HCT116 (cell line): ENCODE measurements at regions not wholly inside any gene's neighbourhood (a gene's known extent, or its start where the extent isn't known, plus 50 kb on each side); places are given as distances from the start of the nearest gene placed in this dataset.

Experiments used
- ATAC-seq: fragments of 200-7000 bp; cut with Tn5 transposase; 2 replicates; pipeline ENCODE4 v1.9.1; 2020; ENCODE audit warnings: mild to moderate bottlenecking, moderate library complexity
- BruUV-seq: library from RNA; stranded (reverse); fragments of 400-500 nt; replicated peaks from 2 replicates; lab custom pipeline; 2021; lab: Mats Ljungman, UMichigan
- CTCF ChIA-PET: fragments of 300-600 bp; sonication (Branson Sonifier 250); formaldehyde crosslinking; loops from one replicate; lab custom pipeline; 2021; ENCODE audit warnings: antibody characterized with exemption; lab: Charles Lee
- POLR2A ChIA-PET: fragments of 300-600, 350-600 bp; sonication (Branson Sonifier 250); formaldehyde crosslinking; loops from one replicate; lab custom pipeline; 2021; ENCODE audit warnings: antibody characterized with exemption; lab: Charles Lee
- RAD21 ChIA-PET, 2 experiments: fragments of 300-600 bp; sonication (Branson Sonifier 250); formaldehyde crosslinking; loops; one replicate each; lab custom pipeline; 2023; ENCODE audit warnings: low total read pairs in 2 of 2; ENCODE audit not compliant: uncharacterized antibody in 2 of 2, unreplicated experiment in 2 of 2, low non-redundant PET in 1 of 2; lab: Charles Lee
- DNase-seq: peaks from one replicate; pipeline ENCODE4 v3.0.0-alpha.2; 2010; ENCODE audit warnings: low read depth, low spot score
- H2AFZ ChIP-seq: fragments of 200-600 bp; shearing (Covaris generic), sonication (generic); 2 replicates; pipeline ENCODE4 v1.6.1; 2017; ENCODE audit warnings: low read depth, mixed run types, mixed read lengths, antibody characterized with exemption, low read length; ENCODE audit not compliant: poor library complexity, severe bottlenecking
- H3K27ac ChIP-seq: 2 replicates; pipeline ENCODE4 v1.5.1; 2012; ENCODE audit warnings: low read depth, low read length
- H3K27me3 ChIP-seq: fragments of 200-600 bp; sonication (generic); 2 replicates; pipeline ENCODE4 v1.6.1; 2016; ENCODE audit warnings: mixed run types, low read length, mixed read lengths; ENCODE audit not compliant: insufficient read depth
- H3K36me3 ChIP-seq, 2 experiments: fragments of 200-500 bp in 1 of 2; fragments of 200-600 bp in 1 of 2; sonication (Bioruptor generic) in 1 of 2; sonication (generic) in 1 of 2; 2 replicates each; pipeline versions ENCODE4 v1.5.1 to v1.6.1; 2014 to 2016; ENCODE audit warnings: low read length in 2 of 2, inconsistent platforms in 1 of 2, mixed read lengths in 1 of 2, mixed run types in 1 of 2; ENCODE audit not compliant: insufficient read depth in 2 of 2, control insufficient read depth in 1 of 2
- H3K4me1 ChIP-seq, 2 experiments: fragments of 200-600 bp in 1 of 2; sonication (generic) in 1 of 2; 2 replicates each; pipeline versions ENCODE4 v1.5.1 to v1.6.1; 2012 to 2017; ENCODE audit warnings: low read length in 2 of 2, inconsistent platforms in 1 of 2, mild to moderate bottlenecking in 1 of 2, mixed read lengths in 1 of 2, mixed run types in 1 of 2, moderate library complexity in 1 of 2; ENCODE audit not compliant: insufficient read depth in 2 of 2, control insufficient read depth in 1 of 2
- H3K4me2 ChIP-seq: fragments of 200-600 bp; sonication (generic); 2 replicates; pipeline ENCODE4 v1.6.1; 2017; ENCODE audit warnings: mixed run types, low read length, mixed read lengths
- H3K4me3 ChIP-seq, 2 experiments: fragments of 200-600 bp in 1 of 2; sonication (generic) in 1 of 2; replicated peaks in 1 of 2; 2 replicates each; pipeline ENCODE4 v1.5.1; 2011 to 2016; ENCODE audit warnings: low read length in 2 of 2, control low read depth in 1 of 2, low read depth in 1 of 2, mild to moderate bottlenecking in 1 of 2, mixed read lengths in 1 of 2, mixed run types in 1 of 2
- H3K79me2 ChIP-seq: fragments of 200-600 bp; sonication (generic); 2 replicates; pipeline ENCODE4 v1.6.1; 2017; ENCODE audit warnings: mild to moderate bottlenecking, mixed run types, low read length, moderate library complexity, mixed read lengths; ENCODE audit not compliant: insufficient read depth
- H3K9ac ChIP-seq: fragments of 200-600 bp; sonication (generic); 2 replicates; pipeline ENCODE4 v1.6.1; 2016; ENCODE audit warnings: low read length, mixed read lengths
- H3K9me2 ChIP-seq: fragments of 200-600 bp; sonication (generic), shearing (Covaris generic); 2 replicates; pipeline ENCODE4 v1.6.1; 2017; ENCODE audit warnings: mixed run types, mild to moderate bottlenecking, moderate library complexity; ENCODE audit not compliant: insufficient read depth
- H3K9me3 ChIP-seq, 2 experiments: fragments of 200-500 bp in 1 of 2; fragments of 200-600 bp in 1 of 2; sonication (Bioruptor generic) in 1 of 2; sonication (generic) in 1 of 2; 2 replicates each; pipeline ENCODE4 v1.6.1; 2014 to 2017; ENCODE audit warnings: low read length in 2 of 2, mixed read lengths in 2 of 2, inconsistent platforms in 1 of 2, low read depth in 1 of 2, mild to moderate bottlenecking in 1 of 2, mixed run types in 1 of 2, moderate library complexity in 1 of 2; ENCODE audit not compliant: control insufficient read depth in 1 of 2, insufficient read depth in 1 of 2
- H4K20me1 ChIP-seq: fragments of 200-600 bp; sonication (generic), shearing (Covaris generic); 2 replicates; pipeline ENCODE4 v1.6.1; 2017; ENCODE audit warnings: mixed run types, mild to moderate bottlenecking, moderate library complexity; ENCODE audit not compliant: insufficient read depth
- EZH2 ChIP-seq: fragments of 200-600 bp; sonication (generic); IDR thresholded peaks from 2 replicates; pipeline ENCODE4 v1.6.1; 2017; ENCODE audit warnings: antibody characterized with exemption, mixed run types
- POLR2A ChIP-seq: IDR thresholded peaks from 2 replicates; pipeline ENCODE4 v1.7.0; 2011; ENCODE audit warnings: borderline replicate concordance; ENCODE audit not compliant: insufficient read depth, insufficient read length; ENCODE audit errors: extremely low read depth
- SIN3A ChIP-seq: IDR thresholded peaks from 2 replicates; pipeline ENCODE4 v1.6.1; 2012; ENCODE audit warnings: low read depth
- SP1 ChIP-seq: IDR thresholded peaks from 2 replicates; pipeline ENCODE4 v1.6.1; 2012; ENCODE audit warnings: low read depth
- ZNF274 ChIP-seq: fragments of 200-500 bp; sonication (Bioruptor generic); IDR thresholded peaks from 2 replicates; pipeline ENCODE4 v1.6.1; 2014; ENCODE audit warnings: mild to moderate bottlenecking, low read depth, low read length, inconsistent platforms
- intact Hi-C: fragments of 100-400 bp; cut with micrococcal nuclease; formaldehyde crosslinking; loops from 2 replicates; pipeline ENCODE4 v1.10.0; 2022
- TF ChIP-seq, protein P1 (sequence below): IDR thresholded peaks from 2 replicates; pipeline ENCODE4 v1.6.1; 2012; ENCODE audit warnings: low read depth

DNA sequence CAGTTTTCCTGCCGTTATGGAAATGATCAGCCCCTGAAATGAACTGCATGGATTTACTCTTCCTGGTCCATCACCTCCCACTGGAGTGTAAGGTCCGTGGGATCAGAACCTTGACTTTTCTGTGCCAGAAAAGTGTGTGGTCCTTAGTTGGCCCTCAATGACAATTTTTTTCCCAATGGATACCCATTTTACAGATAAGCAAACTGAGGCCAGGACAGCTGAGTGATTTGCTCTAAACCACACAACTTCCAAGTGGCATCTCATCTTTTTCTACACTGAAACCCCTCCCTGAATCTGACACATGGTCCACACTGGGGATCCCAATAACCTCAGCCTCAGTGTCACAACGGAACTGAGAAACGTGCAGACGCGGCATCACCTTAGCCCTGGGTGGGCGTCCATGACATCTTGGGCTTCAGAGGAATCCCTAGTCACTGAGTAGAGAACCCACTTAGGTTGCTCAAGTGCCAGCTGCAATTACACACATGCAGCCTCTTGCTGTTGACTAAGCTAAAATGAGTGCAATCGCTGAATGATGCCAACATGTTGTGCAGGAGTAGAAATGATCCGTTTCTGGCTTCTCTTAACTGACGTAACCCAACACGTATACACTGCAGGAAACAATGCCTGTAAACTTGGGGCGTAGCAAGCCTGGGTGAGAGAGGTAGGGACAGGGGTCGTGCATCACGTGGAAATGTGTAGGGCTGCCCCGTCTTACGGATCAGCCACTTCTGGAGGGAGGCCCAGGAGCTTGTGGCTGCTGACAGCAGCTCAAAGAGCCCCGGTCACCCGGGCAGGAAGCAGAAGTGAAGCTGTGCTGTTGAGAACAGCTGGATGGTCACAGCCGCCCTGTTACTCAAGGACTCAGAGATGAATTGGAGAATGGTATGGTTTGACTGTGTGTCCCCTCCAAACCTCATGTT, 136.3 kb downstream of the SHANK2 start (continued):
- TF ChIP-seq, protein P1, sequence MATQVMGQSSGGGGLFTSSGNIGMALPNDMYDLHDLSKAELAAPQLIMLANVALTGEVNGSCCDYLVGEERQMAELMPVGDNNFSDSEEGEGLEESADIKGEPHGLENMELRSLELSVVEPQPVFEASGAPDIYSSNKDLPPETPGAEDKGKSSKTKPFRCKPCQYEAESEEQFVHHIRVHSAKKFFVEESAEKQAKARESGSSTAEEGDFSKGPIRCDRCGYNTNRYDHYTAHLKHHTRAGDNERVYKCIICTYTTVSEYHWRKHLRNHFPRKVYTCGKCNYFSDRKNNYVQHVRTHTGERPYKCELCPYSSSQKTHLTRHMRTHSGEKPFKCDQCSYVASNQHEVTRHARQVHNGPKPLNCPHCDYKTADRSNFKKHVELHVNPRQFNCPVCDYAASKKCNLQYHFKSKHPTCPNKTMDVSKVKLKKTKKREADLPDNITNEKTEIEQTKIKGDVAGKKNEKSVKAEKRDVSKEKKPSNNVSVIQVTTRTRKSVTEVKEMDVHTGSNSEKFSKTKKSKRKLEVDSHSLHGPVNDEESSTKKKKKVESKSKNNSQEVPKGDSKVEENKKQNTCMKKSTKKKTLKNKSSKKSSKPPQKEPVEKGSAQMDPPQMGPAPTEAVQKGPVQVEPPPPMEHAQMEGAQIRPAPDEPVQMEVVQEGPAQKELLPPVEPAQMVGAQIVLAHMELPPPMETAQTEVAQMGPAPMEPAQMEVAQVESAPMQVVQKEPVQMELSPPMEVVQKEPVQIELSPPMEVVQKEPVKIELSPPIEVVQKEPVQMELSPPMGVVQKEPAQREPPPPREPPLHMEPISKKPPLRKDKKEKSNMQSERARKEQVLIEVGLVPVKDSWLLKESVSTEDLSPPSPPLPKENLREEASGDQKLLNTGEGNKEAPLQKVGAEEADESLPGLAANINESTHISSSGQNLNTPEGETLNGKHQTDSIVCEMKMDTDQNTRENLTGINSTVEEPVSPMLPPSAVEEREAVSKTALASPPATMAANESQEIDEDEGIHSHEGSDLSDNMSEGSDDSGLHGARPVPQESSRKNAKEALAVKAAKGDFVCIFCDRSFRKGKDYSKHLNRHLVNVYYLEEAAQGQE = no peak
- TF ChIP-seq SIN3A = no peak
- TF ChIP-seq ZNF274 = no peak
- TF ChIP-seq SP1 = no peak
- TF ChIP-seq POLR2A = no peak

DNA sequence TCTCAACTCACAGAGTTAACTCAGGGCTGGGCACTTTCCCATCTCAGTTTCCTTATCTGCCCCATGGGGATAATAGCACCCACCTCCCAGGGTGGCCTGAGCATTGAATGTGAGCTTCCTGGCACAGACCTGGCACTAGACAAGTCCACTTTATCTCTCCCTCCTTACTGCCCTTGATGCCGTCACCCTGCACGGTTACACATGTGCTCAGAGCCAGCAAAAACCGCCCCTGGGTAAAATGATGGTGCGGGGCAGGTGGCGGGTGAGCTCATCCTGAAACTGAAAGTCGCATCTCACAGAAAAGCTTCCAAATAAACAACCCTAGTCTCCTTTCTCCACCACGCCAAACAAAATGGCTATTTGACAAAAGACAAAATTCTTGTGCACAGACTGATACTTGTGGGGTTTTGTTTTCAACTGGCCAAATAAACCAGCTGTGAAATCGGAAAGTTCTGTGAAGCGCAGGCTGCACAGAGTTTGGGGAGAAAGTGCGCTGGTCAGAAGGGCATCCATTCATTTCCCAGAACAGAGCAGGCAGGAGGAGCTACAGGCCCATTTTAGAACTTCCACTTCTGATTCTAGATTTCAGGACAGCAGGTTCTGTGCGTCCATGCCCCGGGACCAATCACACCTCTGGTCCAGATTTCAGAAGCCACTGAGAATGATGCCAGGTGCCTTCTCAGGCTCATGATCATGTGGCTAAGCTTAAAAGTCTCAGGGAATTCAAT, 138.1 kb downstream of the SHANK2 start:
- Histone ChIP-seq H3K79me2 (no peaks in the 10 kb centered on the region), H3K9me2 (no peaks in the 10 kb centered on the region), H3K27ac (no peak overlapping the region), H2AFZ (no peak overlapping the region), H3K4me3 (no peak overlapping the region)
- RAD21 ChIA-PET = no interaction called here
- intact Hi-C loops = no loop called here
- TF ChIP-seq EZH2 (no peak), SIN3A (no peak)
- TF ChIP-seq, all 23 proteins: peak for 0
- POLR2A ChIA-PET = no interaction called here
- Histone ChIP-seq H3K4me2 (no peak overlapping the region), H4K20me1 (no peaks in the 10 kb centered on the region), H3K9me3 (no peaks in the 10 kb centered on the region), H3K36me3 (no peaks in the 10 kb centered on the region), H3K9ac (no peak overlapping the region), H3K4me1 (no peaks in the 10 kb centered on the region), H3K27me3 (no peaks in the 10 kb centered on the region)
- no peak for ATAC-seq
- no peak for DNase-seq
- no TSS peak for BruUV-seq
- CTCF ChIA-PET = no interaction called here
